HEK293 (cell line): ENCODE measurements at regions not wholly inside any gene's neighbourhood (a gene's known extent, or its start where the extent isn't known, plus 50 kb on each side); places are given as distances from the start of the nearest gene placed in this dataset.

ENCODE experiments used
- ATF2 ChIP-seq: fragments of 450-650 bp; formaldehyde crosslinking; IDR thresholded peaks from 2 replicates; pipeline ENCODE4 v1.5.1; 2016; ENCODE audit warnings: missing biosample characterization, missing genetic modification characterization, low read depth
- CTCF ChIP-seq: fragments of 450-650 bp; formaldehyde crosslinking; IDR thresholded peaks from 2 replicates; pipeline ENCODE4 v1.5.1; 2016; ENCODE audit warnings: missing biosample characterization, missing genetic modification characterization
- PRDM10 ChIP-seq: fragments of 450-650 bp; formaldehyde crosslinking; IDR thresholded peaks from 2 replicates; pipeline ENCODE4 v1.5.1; 2016; ENCODE audit warnings: missing biosample characterization, missing genetic modification characterization
- PRDM4 ChIP-seq: fragments of 450-650 bp; formaldehyde crosslinking; IDR thresholded peaks from 2 replicates; pipeline ENCODE4 v1.5.1; 2017; ENCODE audit warnings: missing biosample characterization, missing genetic modification characterization
- RBAK ChIP-seq: fragments of 450-650 bp; formaldehyde crosslinking; IDR thresholded peaks from 2 replicates; pipeline ENCODE4 v1.5.1; 2016; ENCODE audit warnings: missing biosample characterization, missing genetic modification characterization
- REST ChIP-seq: fragments of 450-650 bp; formaldehyde crosslinking; IDR thresholded peaks from 2 replicates; pipeline ENCODE4 v1.5.1; 2016; ENCODE audit warnings: missing biosample characterization, missing genetic modification characterization
- TCF7L2 ChIP-seq: IDR thresholded peaks from 2 replicates; pipeline ENCODE4 v1.6.1; 2011; ENCODE audit warnings: low read depth, mild to moderate bottlenecking, inconsistent platforms, low read length, moderate library complexity, borderline replicate concordance
- ZBTB8A ChIP-seq: fragments of 450-650 bp; formaldehyde crosslinking; IDR thresholded peaks from 2 replicates; pipeline ENCODE4 v1.5.1; 2016; ENCODE audit warnings: missing biosample characterization, missing genetic modification characterization
- ZNF175 ChIP-seq: fragments of 450-650 bp; formaldehyde crosslinking; IDR thresholded peaks from 2 replicates; pipeline ENCODE4 v1.5.1; 2016; ENCODE audit warnings: missing biosample characterization, missing genetic modification characterization
- ZNF274 ChIP-seq, 2 experiments: fragments of 200-500 bp in 1 of 2; fragments of 450-650 bp in 1 of 2; sonication (Bioruptor generic) in 1 of 2; formaldehyde crosslinking in 1 of 2; IDR thresholded peaks; 2 replicates each; pipeline versions ENCODE4 v1.5.1 to v1.6.1; 2014 to 2016; ENCODE audit warnings: borderline replicate concordance in 1 of 2, inconsistent platforms in 1 of 2, low read length in 1 of 2, missing biosample characterization in 1 of 2, missing genetic modification characterization in 1 of 2
- ZNF571 ChIP-seq: fragments of 450-650 bp; formaldehyde crosslinking; IDR thresholded peaks from 2 replicates; pipeline ENCODE4 v1.5.0; 2017; ENCODE audit warnings: missing biosample characterization, missing genetic modification characterization
- ZNF785 ChIP-seq: fragments of 450-650 bp; formaldehyde crosslinking; IDR thresholded peaks from 2 replicates; pipeline ENCODE4 v1.5.1; 2016; ENCODE audit warnings: missing biosample characterization, missing genetic modification characterization

- TF ChIP-seq ZBTB8A = no peak
- TF ChIP-seq CTCF (tag by site-specific recombination) = no peak
- TF ChIP-seq RBAK (tag by site-specific recombination) = no peak
- TF ChIP-seq ATF2 (tag by site-specific recombination) = no peak
- TF ChIP-seq ZNF571 (tag by site-specific recombination) = no peak
- no peak for TF ChIP-seq ZNF785
- no peak for TF ChIP-seq TCF7L2
- no peak for TF ChIP-seq ZNF175 (tag by site-specific recombination)
- no peak for TF ChIP-seq PRDM10
- TF ChIP-seq REST (tag by site-specific recombination) = no peak
- TF ChIP-seq ZNF274 (IDR thresholded peaks at IDR 0.05; ENCODE audit: low read length) = no peak
- no peak for TF ChIP-seq ZNF274 (tag by site-specific recombination; IDR thresholded peaks at IDR 0.05; ENCODE audit: borderline replicate concordance)
- no peak for TF ChIP-seq PRDM4
These were observed 269.8 kb downstream of the OLFM4 start for GRCh38 chr13:53298396-53298795.
